A549 (cell line): ENCODE measurements at regions not wholly inside any gene's neighbourhood (a gene's known extent, or its start where the extent isn't known, plus 50 kb on each side); places are given as distances from the start of the nearest gene placed in this dataset.

Source experiments
- ATAC-seq, 2 experiments: fragments of 200-7000 bp in 1 of 2; fragments of >200 bp in 1 of 2; cut with Nextera tagmentation in 1 of 2; cut with Tn5 transposase in 1 of 2; 3 replicates each; pipeline versions ENCODE4 v1.8.0 to v1.9.1; 2018 to 2020; ENCODE audit warnings: mild to moderate bottlenecking in 1 of 2, moderate library complexity in 1 of 2
- CTCF ChIA-PET: fragments of 300-600 bp; sonication (Branson Sonifier 250); formaldehyde crosslinking; extraction: SDS; loops from one replicate; lab custom pipeline; 2021; ENCODE audit warnings: antibody characterized with exemption, inconsistent platforms; lab: Yijun Ruan, JAX
- POLR2A ChIA-PET: fragments of 350-600 bp; formaldehyde crosslinking; extraction: SDS; loops from one replicate; lab custom pipeline; 2021; ENCODE audit warnings: antibody characterized with exemption, inconsistent platforms; lab: Yijun Ruan, JAX
- DNase-seq, 2 experiments: peaks; one replicate each; pipeline versions ENCODE4 v3.0.0 to v3.0.0-alpha.2; 2011 to 2016; ENCODE audit warnings: low read depth in 1 of 2, low spot score in 1 of 2
- FAIRE-seq: peaks from 2 replicates; lab custom pipeline; 2011; peaks lifted over from hg19 to GRCh38; lab: Jason Lieb, UNC
- H3K27ac ChIP-seq, 2 experiments: fragments of >200 bp; sonication (Bioruptor Twin); formaldehyde crosslinking; 3 replicates each; pipeline ENCODE4 v1.5.1; 2016 to 2017
- H3K4me1 ChIP-seq: fragments of >200 bp; sonication (Bioruptor Twin); formaldehyde crosslinking; 3 replicates; pipeline ENCODE4 v1.6.1; 2016
- H3K4me2 ChIP-seq: fragments of >200 bp; sonication (Bioruptor Twin); formaldehyde crosslinking; 3 replicates; pipeline ENCODE4 v1.6.1; 2016
- H3K4me3 ChIP-seq: fragments of >200 bp; sonication (Bioruptor Twin); formaldehyde crosslinking; 3 replicates; pipeline ENCODE4 v1.5.1; 2016
- H3K9me3 ChIP-seq: fragments of >200 bp; sonication (Bioruptor Twin); formaldehyde crosslinking; 3 replicates; pipeline ENCODE4 v1.6.1; 2016
- BCL3 ChIP-seq: fragments of >200 bp; sonication (Bioruptor Twin); formaldehyde crosslinking; IDR thresholded peaks from 3 replicates; pipeline ENCODE4 v1.6.1; 2016
- BHLHE40 ChIP-seq: IDR thresholded peaks from 2 replicates; pipeline ENCODE4 v1.6.1; 2012; ENCODE audit warnings: low read depth, low read length, inconsistent platforms
- CHD2 ChIP-seq: fragments of 150-350 bp; IDR thresholded peaks from 2 replicates; pipeline ENCODE4 v1.6.1; 2014; ENCODE audit warnings: low read length; ENCODE audit not compliant: partially characterized antibody
- CHD4 ChIP-seq: fragments of 200-600 bp; sonication (generic); IDR thresholded peaks from 2 replicates; pipeline ENCODE4 v1.6.1; 2016; ENCODE audit warnings: antibody characterized with exemption, mild to moderate bottlenecking, borderline replicate concordance
- CTCF ChIP-seq: fragments of >200 bp; sonication (Bioruptor Twin); formaldehyde crosslinking; IDR thresholded peaks from 3 replicates; pipeline ENCODE4 v1.5.1; 2016
- ELK1 ChIP-seq: fragments of 150-350 bp; IDR thresholded peaks from 2 replicates; pipeline ENCODE4 v1.6.1; 2014; ENCODE audit warnings: low read depth, mild to moderate bottlenecking, low read length
- FOSL2 ChIP-seq, 2 experiments: fragments of 450-650 bp in 1 of 2; fragments of >200 bp in 1 of 2; sonication (Bioruptor Twin) in 1 of 2; formaldehyde crosslinking; IDR thresholded peaks; 2 replicates each; pipeline versions ENCODE4 v1.5.0 to v1.6.1; 2016 to 2020; ENCODE audit warnings: mild to moderate bottlenecking in 1 of 2, moderate library complexity in 1 of 2
- FOXS1 ChIP-seq: fragments of 250-450 bp; sonication (Bioruptor Pico); IDR thresholded peaks from 2 replicates; pipeline ENCODE4 v1.5.0; 2020; ENCODE audit warnings: mild to moderate bottlenecking, moderate library complexity
- HDAC2 ChIP-seq: fragments of 200-600 bp; sonication (generic); IDR thresholded peaks from 2 replicates; pipeline ENCODE4 v1.6.1; 2016
- HMGXB4 ChIP-seq: fragments of 250-450 bp; sonication (Bioruptor Pico); IDR thresholded peaks from 2 replicates; pipeline ENCODE4 v1.5.0; 2021; ENCODE audit warnings: mild to moderate bottlenecking, moderate library complexity, borderline replicate concordance
- HOXA7 ChIP-seq: fragments of 250-450 bp; sonication (Bioruptor Pico); IDR thresholded peaks from 2 replicates; pipeline ENCODE4 v1.5.0; 2020; ENCODE audit warnings: mild to moderate bottlenecking, moderate library complexity
- HOXB5 ChIP-seq: fragments of 250-450 bp; sonication (Bioruptor Pico); IDR thresholded peaks from 2 replicates; pipeline ENCODE4 v1.5.0; 2020; ENCODE audit warnings: mild to moderate bottlenecking, moderate library complexity
- JUN ChIP-seq, 2 experiments: fragments of >200 bp; sonication (Bioruptor Twin); formaldehyde crosslinking; IDR thresholded peaks; 2 replicates in 1 of 2; 3 replicates in 1 of 2; pipeline ENCODE4 v1.6.1; 2016 to 2017
- KDM1A ChIP-seq: fragments of 200-600 bp; sonication (generic); IDR thresholded peaks from 2 replicates; pipeline ENCODE4 v1.6.1; 2016; ENCODE audit warnings: low read depth, mild to moderate bottlenecking
- MAFK ChIP-seq: fragments of 450-650 bp; IDR thresholded peaks from 2 replicates; pipeline ENCODE4 v1.6.1; 2014; ENCODE audit not compliant: partially characterized antibody
- MAX ChIP-seq: IDR thresholded peaks from 2 replicates; pipeline ENCODE4 v1.6.1; 2012
- NFE2L2 ChIP-seq: fragments of 150-350 bp; conservative IDR thresholded peaks from 2 replicates; pipeline ENCODE4 v1.6.1; 2014; ENCODE audit warnings: low read length
- NPAS2 ChIP-seq: fragments of 250-450 bp; sonication (Bioruptor Pico); IDR thresholded peaks from 2 replicates; pipeline ENCODE4 v1.8.0; 2022; ENCODE audit warnings: mild to moderate bottlenecking, moderate library complexity, borderline replicate concordance
- RAD21 ChIP-seq, 2 experiments: fragments of >200 bp in 1 of 2; sonication (Bioruptor Twin) in 1 of 2; formaldehyde crosslinking in 1 of 2; IDR thresholded peaks in 1 of 2; conservative IDR thresholded peaks in 1 of 2; 2 replicates in 1 of 2; 3 replicates in 1 of 2; pipeline ENCODE4 v1.6.1; 2012 to 2018; ENCODE audit warnings: inconsistent platforms in 1 of 2
- RCOR1 ChIP-seq: fragments of 150-350 bp; IDR thresholded peaks from 2 replicates; pipeline ENCODE4 v1.6.1; 2014; ENCODE audit warnings: antibody characterized with exemption, low read length, low read depth
- RNF2 ChIP-seq: fragments of 200-600 bp; sonication (generic); IDR thresholded peaks from 2 replicates; pipeline ENCODE4 v1.6.1; 2016; ENCODE audit warnings: low read depth, mild to moderate bottlenecking, antibody characterized with exemption, moderate library complexity, borderline replicate concordance
- SMC3 ChIP-seq: fragments of >200 bp; sonication (Bioruptor Twin); formaldehyde crosslinking; IDR thresholded peaks from 3 replicates; pipeline ENCODE4 v1.6.1; 2018; ENCODE audit warnings: inconsistent platforms
- ZC3H11A ChIP-seq: fragments of 450-650 bp; IDR thresholded peaks from 2 replicates; pipeline ENCODE4 v1.6.1; 2014; ENCODE audit warnings: antibody characterized with exemption, mild to moderate bottlenecking
- ZNF302 ChIP-seq: fragments of 250-450 bp; sonication (Bioruptor Pico); IDR thresholded peaks from 2 replicates; pipeline ENCODE4 v1.9.0; 2021; ENCODE audit warnings: inconsistent platforms, mild to moderate bottlenecking, moderate library complexity
- WGBS: methylation state at CpG from one replicate; pipeline ENCODE4 v1.1.6; 2017; ENCODE audit errors: missing lambda C conversion rate; 5-methylcytosine and 5-hydroxymethylcytosine counted together

- DNase-seq: no peak
- H3K9me3 ChIP-seq: no peaks in the 10 kb centered on the region
- 4% methylated on average over 2 of the region's 2 CpGs for WGBS
- no peak overlapping the region for H3K4me2 ChIP-seq
- no peak for FAIRE-seq
- no peaks in the 10 kb centered on the region for H3K4me1 ChIP-seq
- TF ChIP-seq CHD2 (no peak), RCOR1 (no peak), HMGXB4 (CRISPR knock-in tag) (no peak), ZNF302 (CRISPR knock-in tag) (no peak), FOXS1 (CRISPR knock-in tag) (no peak), MAFK (no peak), HDAC2 (no peak), CTCF (no peak), CHD4 (no peak), ZC3H11A (no peak), RNF2 (no peak), RAD21 (conservative IDR thresholded peaks at IDR 0.05 in 1 of 2, IDR thresholded peaks at IDR 0.05 in 1 of 2) (no peak), ELK1 (no peak)
- ChIA-PET CTCF (interaction anchor here (1.1 to 1.4 kb wide), 2 partner anchors 31 to 389 kb away, joined by 3 to 4 read pairs; no protein-coding TSS in a partner anchor), POLR2A (no interaction called here)
- no peak overlapping the region for H3K27ac ChIP-seq
- H3K4me3 ChIP-seq: no peak overlapping the region
- ATAC-seq: no peak
Observed at GRCh38 chr9:100730086-100730485, 152.2 kb downstream of the CAVIN4 start.

- no peak for FAIRE-seq
- CTCF ChIA-PET: interaction anchor here (1.0 to 1.1 kb wide), 2 partner anchors 15 to 32 kb away, joined by 3 read pairs; no protein-coding TSS in a partner anchor
- no peak overlapping the region for H3K27ac ChIP-seq
- no peaks in the 10 kb centered on the region for H3K4me1 ChIP-seq
- TF ChIP-seq HOXB5 (no peak), HOXA7 (CRISPR knock-in tag) (no peak), BCL3 (no peak), CTCF (no peak), MAX (no peak), CHD2 (no peak), CHD4 (no peak), NFE2L2 (no peak), BHLHE40 (no peak), NPAS2 (no peak), RNF2 (no peak), JUN (IDR thresholded peaks at IDR 0.05) (no peak), KDM1A (no peak), FOSL2 (IDR thresholded peaks at IDR 0.05) (no peak), FOSL2 (CRISPR knock-in tag; IDR thresholded peaks at IDR 0.05) (no peak), SMC3 (no peak)
- TF ChIP-seq, all 56 proteins: peak for 0
- Histone ChIP-seq H3K9me3 (no peaks in the 10 kb centered on the region), H3K4me2 (no peak overlapping the region), H3K4me3 (no peak overlapping the region)
- no peak for ATAC-seq
- 61% methylated on average over 14 of the region's 18 CpGs for WGBS
- POLR2A ChIA-PET: no interaction called here
- no peak for DNase-seq
Observed at GRCh38 chr9:100731038-100731556, 153.2 kb downstream of the CAVIN4 start.
